BJ (cell line): ENCODE measurements at regions not wholly inside any gene's neighbourhood (a gene's known extent, or its start where the extent isn't known, plus 50 kb on each side); places are given as distances from the start of the nearest gene placed in this dataset.

Experiments used
- CTCF ChIA-PET: fragments of 350-600 bp; formaldehyde crosslinking; extraction: SDS; loops from one replicate; lab custom pipeline; 2021; ENCODE audit warnings: antibody characterized with exemption, inconsistent platforms; lab: Yijun Ruan, JAX
- POLR2A ChIA-PET: fragments of 300-600 bp; sonication (Branson Sonifier 250); formaldehyde crosslinking; extraction: SDS; loops from one replicate; lab custom pipeline; 2021; ENCODE audit warnings: antibody characterized with exemption; lab: Charles Lee
- DNase-seq: peaks from one replicate; pipeline ENCODE4 v3.0.0-alpha.2; 2011; ENCODE audit warnings: low read depth
- H3K27me3 ChIP-seq: 2 replicates; pipeline ENCODE4 v1.6.0; 2011; ENCODE audit warnings: low read length; ENCODE audit not compliant: control insufficient read depth, insufficient read depth
- H3K36me3 ChIP-seq: 2 replicates; pipeline ENCODE4 v1.5.1; 2011; ENCODE audit warnings: low read length; ENCODE audit not compliant: control insufficient read depth, insufficient read depth
- H3K4me3 ChIP-seq: 2 replicates; pipeline ENCODE4 v1.5.1; 2011; ENCODE audit warnings: low read depth, mild to moderate bottlenecking, control low read depth, low read length
- TF ChIP-seq, protein P1 (sequence below): IDR thresholded peaks from 2 replicates; pipeline ENCODE4 v1.5.1; 2011; ENCODE audit warnings: low read depth, mild to moderate bottlenecking, control low read depth, inconsistent platforms, low read length, moderate library complexity; ENCODE audit not compliant: insufficient read depth

DNA sequence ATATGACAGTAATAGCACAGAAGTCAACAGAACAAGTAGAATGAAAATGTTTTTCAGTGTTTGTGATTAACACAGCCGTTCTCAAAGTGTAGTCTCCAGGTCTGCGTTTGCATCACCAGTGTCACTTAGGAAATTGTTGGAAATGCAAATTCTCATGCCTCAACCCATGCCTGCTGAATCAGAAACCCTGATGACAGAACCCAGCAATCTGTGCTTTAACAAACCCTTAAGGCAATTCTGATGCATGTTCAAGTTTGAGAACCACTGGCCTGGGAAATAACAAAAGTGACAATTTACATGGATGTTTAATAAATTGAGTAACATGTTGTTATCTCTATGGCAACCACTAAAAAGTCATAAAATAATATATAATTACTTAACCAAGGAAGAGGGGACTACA, 103.1 kb upstream of the ATP11B start:
- DNase-seq: no peak
- Histone ChIP-seq H3K4me3 (no peak overlapping the region), H3K36me3 (no peaks in the 10 kb centered on the region), H3K27me3 (no peaks in the 10 kb centered on the region)
- TF ChIP-seq, protein P1, sequence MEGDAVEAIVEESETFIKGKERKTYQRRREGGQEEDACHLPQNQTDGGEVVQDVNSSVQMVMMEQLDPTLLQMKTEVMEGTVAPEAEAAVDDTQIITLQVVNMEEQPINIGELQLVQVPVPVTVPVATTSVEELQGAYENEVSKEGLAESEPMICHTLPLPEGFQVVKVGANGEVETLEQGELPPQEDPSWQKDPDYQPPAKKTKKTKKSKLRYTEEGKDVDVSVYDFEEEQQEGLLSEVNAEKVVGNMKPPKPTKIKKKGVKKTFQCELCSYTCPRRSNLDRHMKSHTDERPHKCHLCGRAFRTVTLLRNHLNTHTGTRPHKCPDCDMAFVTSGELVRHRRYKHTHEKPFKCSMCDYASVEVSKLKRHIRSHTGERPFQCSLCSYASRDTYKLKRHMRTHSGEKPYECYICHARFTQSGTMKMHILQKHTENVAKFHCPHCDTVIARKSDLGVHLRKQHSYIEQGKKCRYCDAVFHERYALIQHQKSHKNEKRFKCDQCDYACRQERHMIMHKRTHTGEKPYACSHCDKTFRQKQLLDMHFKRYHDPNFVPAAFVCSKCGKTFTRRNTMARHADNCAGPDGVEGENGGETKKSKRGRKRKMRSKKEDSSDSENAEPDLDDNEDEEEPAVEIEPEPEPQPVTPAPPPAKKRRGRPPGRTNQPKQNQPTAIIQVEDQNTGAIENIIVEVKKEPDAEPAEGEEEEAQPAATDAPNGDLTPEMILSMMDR: no peak
- ChIA-PET CTCF (no interaction called here), POLR2A (no interaction called here)

DNA sequence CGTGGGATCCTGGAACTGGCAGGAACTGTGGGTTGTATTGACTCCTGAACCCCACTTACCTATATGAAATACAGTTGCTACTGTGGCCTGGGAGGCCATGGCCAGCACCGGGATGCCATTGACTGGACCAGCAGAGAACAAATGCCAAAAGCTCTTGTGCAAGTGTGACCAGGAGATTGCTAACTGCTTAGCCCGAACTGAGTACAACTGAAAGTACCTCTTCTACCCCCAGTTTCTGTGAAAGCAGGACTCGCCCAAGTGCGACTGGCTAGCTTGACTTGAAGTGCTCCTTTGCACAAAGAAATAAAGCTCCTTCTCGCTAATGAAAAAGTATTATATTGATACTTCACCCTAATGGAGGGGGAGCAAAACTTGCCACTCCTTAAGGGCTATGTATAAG, 101.3 kb upstream of the ATP11B start:
- TF ChIP-seq, protein P1: no peak
- ChIA-PET POLR2A (no interaction called here), CTCF (interaction anchor here (1.5 kb wide), 1 partner anchor 9 kb away, joined by 5 read pairs; no protein-coding TSS in a partner anchor)
- H3K4me3 ChIP-seq: no peak overlapping the region
- no peak for DNase-seq
- no peaks in the 10 kb centered on the region for H3K36me3 ChIP-seq
- H3K27me3 ChIP-seq: no peaks in the 10 kb centered on the region

DNA sequence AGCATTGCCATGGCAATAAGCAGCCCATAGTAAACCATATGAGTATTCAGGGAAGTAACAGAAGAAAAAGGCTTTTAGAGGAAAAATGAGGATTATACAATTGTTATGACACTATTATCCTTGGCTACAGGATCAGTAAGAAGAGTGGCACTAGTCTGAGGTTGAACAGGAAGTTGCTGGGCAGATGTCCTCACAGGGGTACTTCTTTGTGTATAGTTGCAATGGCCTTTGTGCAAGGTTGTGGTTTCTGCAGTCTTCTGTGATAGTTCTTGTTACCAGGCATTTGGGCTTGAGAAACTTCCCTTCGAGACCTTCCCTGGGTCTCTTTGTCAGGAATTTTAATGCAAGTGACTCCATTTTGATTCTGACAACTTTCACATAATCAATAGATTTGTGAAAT, 100.6 kb upstream of the ATP11B start:
- no peak for DNase-seq
- Histone ChIP-seq H3K4me3 (no peak overlapping the region), H3K27me3 (peaks cover under 1% of the 10 kb centered on the region; the same call in 1 of the 2 replicates), H3K36me3 (no peaks in the 10 kb centered on the region)
- TF ChIP-seq, protein P1: no peak
- ChIA-PET POLR2A (no interaction called here), CTCF (interaction anchor here (1.5 kb wide), 1 partner anchor 9 kb away, joined by 5 read pairs; no protein-coding TSS in a partner anchor)

DNA sequence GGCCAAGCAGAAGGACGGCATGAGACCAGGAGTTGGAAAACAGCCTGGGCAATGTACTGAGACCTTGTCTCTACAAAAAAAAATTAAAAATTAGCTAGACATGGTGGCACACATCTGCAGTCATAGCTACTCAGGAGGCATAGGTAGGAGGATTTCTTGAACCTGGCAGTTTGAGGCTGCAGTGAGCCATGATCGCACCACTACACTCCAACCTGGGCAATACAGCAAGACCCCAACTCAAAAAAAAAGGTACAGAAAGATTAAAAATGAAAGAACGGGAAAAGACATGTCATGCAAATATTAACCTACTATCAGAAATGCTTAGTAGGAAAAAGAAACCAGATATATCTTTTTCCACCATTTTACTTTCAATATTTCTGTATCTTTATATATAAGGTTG, 99.6 kb upstream of the ATP11B start:
- TF ChIP-seq, protein P1: no peak
- no peak overlapping the region for H3K4me3 ChIP-seq
- H3K36me3 ChIP-seq: no peaks in the 10 kb centered on the region
- ChIA-PET POLR2A (no interaction called here), CTCF (no interaction called here)
- DNase-seq: no peak
- H3K27me3 ChIP-seq: peaks cover 1% of the 10 kb centered on the region; the same call in 1 of the 2 replicates

DNA sequence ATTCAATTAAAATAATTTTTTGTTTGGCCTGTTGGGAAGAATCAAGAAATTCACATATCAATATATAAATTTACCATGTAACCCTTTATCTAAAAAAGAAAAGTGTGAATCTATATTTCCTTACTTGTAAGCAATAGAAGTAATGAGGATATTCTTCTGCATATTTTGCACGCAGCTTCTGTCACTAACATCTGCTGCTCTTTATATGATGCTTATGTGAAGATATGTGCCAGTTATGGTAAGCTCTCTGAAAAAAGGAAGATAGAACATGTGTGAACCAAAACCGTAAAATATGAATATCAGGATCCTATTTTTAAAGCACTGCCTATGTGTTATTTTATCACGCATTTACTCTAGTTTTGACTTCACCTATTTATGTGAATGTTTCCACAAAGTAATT, 96.4 kb upstream of the ATP11B start:
- H3K4me3 ChIP-seq: no peak overlapping the region
- H3K36me3 ChIP-seq: no peaks in the 10 kb centered on the region
- CTCF ChIA-PET: no interaction called here
- no peak for DNase-seq
- peaks cover 1% of the 10 kb centered on the region; the same call in 1 of the 2 replicates for H3K27me3 ChIP-seq
- POLR2A ChIA-PET: no interaction called here
- TF ChIP-seq, protein P1: no peak
